ENCODE measurements at regions not wholly inside any gene's neighbourhood (a gene's known extent, or its start where the extent isn't known, plus 50 kb on each side); places are given as distances from the start of the nearest gene placed in this dataset.

DNA sequence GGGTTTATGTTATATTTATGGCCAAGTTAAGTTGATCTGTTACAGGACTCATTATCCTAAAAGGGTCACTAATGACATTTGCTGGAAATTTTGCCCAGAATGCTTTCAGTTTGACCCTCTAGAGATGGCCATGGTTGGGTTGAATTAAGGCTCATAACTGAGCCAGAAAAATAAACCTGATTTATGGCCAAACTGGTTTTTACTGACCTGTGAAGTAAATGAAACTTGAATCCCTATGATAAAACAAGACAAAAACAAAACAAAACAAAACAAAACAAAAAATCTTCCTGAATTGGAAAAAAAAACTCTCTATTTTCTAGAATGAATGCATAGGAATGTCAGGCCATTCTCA lies 72.5 kb upstream of the CLDN14 start:
- H3K4me1 Mint-ChIP-seq, result peaks cover 18 to 27% of the 10 kb centered on the region in 2 experiments

More for the DNA sequence above, 72.5 kb upstream of the CLDN14 start:
- Histone ChIP-seq H3K79me2 (ENCODE audit: insufficient read depth, low read length) (no peaks in the 10 kb centered on the region), H2AK5ac (ENCODE audit: insufficient read length, low read length) (no peak overlapping the region), H3K79me1 (ENCODE audit: insufficient read depth, low read depth, low read length, poor library complexity, severe bottlenecking) (no peaks in the 10 kb centered on the region), H2BK15ac (ENCODE audit: low read depth, low read length) (no peak overlapping the region), H2BK12ac (ENCODE audit: insufficient read length, low read depth, low read length) (no peak overlapping the region), H3K4me2 (ENCODE audit: insufficient read depth, insufficient read length, low read length) (no peak overlapping the region), H3T11ph (ENCODE audit: low read length) (no peak overlapping the region), H3K14ac (ENCODE audit: insufficient read depth, low read length) (no peak overlapping the region), H3K56ac (ENCODE audit: insufficient read length, low read depth, low read length) (no peak overlapping the region), H4K91ac (ENCODE audit: insufficient read length, low read depth, low read length) (no peak overlapping the region), H3K9me3 (ENCODE audit: control insufficient read depth, low read depth, low read length) (no peaks in the 10 kb centered on the region), H3K23me2 (ENCODE audit: insufficient read length, low read depth, low read length, poor library complexity, severe bottlenecking) (peaks cover 2% of the 10 kb centered on the region), H4K20me1 (ENCODE audit: control insufficient read depth, insufficient read depth, insufficient read length) (no peaks in the 10 kb centered on the region), H3K9ac (ENCODE audit: extremely low read depth, insufficient read length, low read length) (no peak overlapping the region), H4K5ac (ENCODE audit: insufficient read length, low read depth, low read length) (no peak overlapping the region), H3K27ac (ENCODE audit: insufficient read length, low read depth, low read length) (no peak overlapping the region), H2AFZ (ENCODE audit: low read length) (no peak overlapping the region), H3K18ac (ENCODE audit: insufficient read length, low read depth, low read length) (no peak overlapping the region), H2BK5ac (ENCODE audit: insufficient read length, low read length) (no peak overlapping the region), H3K27me3 (ENCODE audit: insufficient read depth, low read length) (no peaks in the 10 kb centered on the region), H2BK120ac (ENCODE audit: low read depth, low read length, poor library complexity, severe bottlenecking) (no peak overlapping the region), H3K4ac (ENCODE audit: low read depth, low read length) (no peak overlapping the region), H4K8ac (replicated peaks; ENCODE audit: insufficient read length, low read depth, low read length) (no peak overlapping the region), H3K4me1 (ENCODE audit: insufficient read depth, low read length) (no peaks in the 10 kb centered on the region), H3K23ac (ENCODE audit: insufficient read length, low read depth, low read length) (no peak overlapping the region), H2BK20ac (ENCODE audit: low read depth, low read length, poor library complexity, severe bottlenecking) (no peak overlapping the region)
- no peak overlapping the region for H3K27ac Mint-ChIP-seq
- no peaks in the 10 kb centered on the region for H3K9me3 Mint-ChIP-seq
- no peaks in the 10 kb centered on the region for H3K36me3 Mint-ChIP-seq (ENCODE audit: insufficient read depth in 1 of 3, low read depth in 3 of 3)
- H3K4me3 Mint-ChIP-seq, result no peak overlapping the region
- no peak for DNase-seq
- H3K27me3 Mint-ChIP-seq (ENCODE audit: low read depth), result peaks cover 4% of the 10 kb centered on the region
- TF ChIP-seq, protein P1, sequence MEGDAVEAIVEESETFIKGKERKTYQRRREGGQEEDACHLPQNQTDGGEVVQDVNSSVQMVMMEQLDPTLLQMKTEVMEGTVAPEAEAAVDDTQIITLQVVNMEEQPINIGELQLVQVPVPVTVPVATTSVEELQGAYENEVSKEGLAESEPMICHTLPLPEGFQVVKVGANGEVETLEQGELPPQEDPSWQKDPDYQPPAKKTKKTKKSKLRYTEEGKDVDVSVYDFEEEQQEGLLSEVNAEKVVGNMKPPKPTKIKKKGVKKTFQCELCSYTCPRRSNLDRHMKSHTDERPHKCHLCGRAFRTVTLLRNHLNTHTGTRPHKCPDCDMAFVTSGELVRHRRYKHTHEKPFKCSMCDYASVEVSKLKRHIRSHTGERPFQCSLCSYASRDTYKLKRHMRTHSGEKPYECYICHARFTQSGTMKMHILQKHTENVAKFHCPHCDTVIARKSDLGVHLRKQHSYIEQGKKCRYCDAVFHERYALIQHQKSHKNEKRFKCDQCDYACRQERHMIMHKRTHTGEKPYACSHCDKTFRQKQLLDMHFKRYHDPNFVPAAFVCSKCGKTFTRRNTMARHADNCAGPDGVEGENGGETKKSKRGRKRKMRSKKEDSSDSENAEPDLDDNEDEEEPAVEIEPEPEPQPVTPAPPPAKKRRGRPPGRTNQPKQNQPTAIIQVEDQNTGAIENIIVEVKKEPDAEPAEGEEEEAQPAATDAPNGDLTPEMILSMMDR (conservative IDR thresholded peaks at IDR 0.05), result no peak
